GM12878 (cell line): ENCODE measurements at regions not wholly inside any gene's neighbourhood (a gene's known extent, or its start where the extent isn't known, plus 50 kb on each side); places are given as distances from the start of the nearest gene placed in this dataset.

ENCODE experiments used
- ATAC-seq: fragments of 200-7000 bp; cut with Tn5 transposase; 3 replicates; pipeline ENCODE4 v1.9.1; 2020; ENCODE audit warnings: mild to moderate bottlenecking, moderate library complexity
- BruUV-seq: library from RNA; stranded (reverse); fragments of 400-500 nt; replicated peaks from 2 replicates; lab custom pipeline; 2021; lab: Mats Ljungman, UMichigan
- CTCF ChIA-PET: fragments of 300-600 bp; sonication (Branson Sonifier 250); formaldehyde crosslinking; extraction: SDS; loops from one replicate; lab custom pipeline; 2021; ENCODE audit warnings: inconsistent platforms; lab: Yijun Ruan, JAX
- POLR2A ChIA-PET: fragments of 350-600 bp; formaldehyde crosslinking; extraction: SDS; loops from one replicate; lab custom pipeline; 2021; ENCODE audit warnings: inconsistent platforms; lab: Charles Lee
- RAD21 ChIA-PET: fragments of 300-600 bp; sonication (Branson Sonifier 250); formaldehyde crosslinking; loops from one replicate; lab custom pipeline; 2023; ENCODE audit warnings: antibody characterized with exemption; ENCODE audit not compliant: unreplicated experiment; lab: Charles Lee
- SMC1A ChIA-PET: fragments of 300-600 bp; sonication (Branson Sonifier 250); formaldehyde crosslinking; loops from one replicate; lab custom pipeline; 2023; ENCODE audit not compliant: unreplicated experiment, uncharacterized antibody; lab: Charles Lee
- DNase-seq: peaks from one replicate; pipeline ENCODE4 v3.0.0-alpha.2; 2011; ENCODE audit warnings: low read depth, low spot score
- FAIRE-seq: peaks from 3 replicates; lab custom pipeline; 2011; peaks lifted over from hg19 to GRCh38; lab: Jason Lieb, UNC
- H2AFZ ChIP-seq: 2 replicates; pipeline ENCODE4 v1.6.0; 2011; ENCODE audit warnings: low read depth, low read length, control low read depth; ENCODE audit not compliant: control insufficient read depth
- H3K27ac ChIP-seq: 2 replicates; pipeline ENCODE4 v1.5.1; 2011; ENCODE audit warnings: control low read depth; ENCODE audit not compliant: control insufficient read depth, insufficient read depth
- H3K27me3 ChIP-seq, 2 experiments: replicated peaks in 1 of 2; 2 replicates each; pipeline versions ENCODE4 v1.6.0 to v1.6.1; 2011; ENCODE audit warnings: low read length in 1 of 2; ENCODE audit not compliant: control insufficient read depth in 2 of 2, insufficient read depth in 2 of 2
- H3K36me3 ChIP-seq, 2 experiments: 2 replicates each; pipeline ENCODE4 v1.5.1; 2011; ENCODE audit warnings: low read length in 1 of 2; ENCODE audit not compliant: control insufficient read depth in 2 of 2, insufficient read depth in 2 of 2
- H3K4me1 ChIP-seq: 2 replicates; pipeline ENCODE4 v1.6.1; 2011; ENCODE audit warnings: mild to moderate bottlenecking, low read length, moderate library complexity, mixed read lengths; ENCODE audit not compliant: control insufficient read depth, insufficient read depth
- H3K4me2 ChIP-seq: 2 replicates; pipeline ENCODE4 v1.6.0; 2011; ENCODE audit warnings: control low read depth; ENCODE audit not compliant: control insufficient read depth, insufficient read depth
- H3K4me3 ChIP-seq: fragments of 200-600 bp; sonication (generic); 2 replicates; pipeline ENCODE4 v1.5.1; 2016
- H3K79me2 ChIP-seq: 2 replicates; pipeline ENCODE4 v1.6.0; 2011; ENCODE audit warnings: low read length; ENCODE audit not compliant: control insufficient read depth, insufficient read depth
- H3K9ac ChIP-seq: 2 replicates; pipeline ENCODE4 v1.8.0; 2011; ENCODE audit warnings: low read length, control low read depth, mixed read lengths; ENCODE audit not compliant: control insufficient read depth, insufficient read depth
- H3K9me3 ChIP-seq: replicated peaks from 3 replicates; pipeline ENCODE4 v1.5.1; 2011; ENCODE audit warnings: mild to moderate bottlenecking, low read length; ENCODE audit not compliant: control insufficient read depth, insufficient read depth
- H4K20me1 ChIP-seq: 2 replicates; pipeline ENCODE4 v1.6.0; 2011; ENCODE audit not compliant: control insufficient read depth, insufficient read depth
- CHD2 ChIP-seq: IDR thresholded peaks from 2 replicates; pipeline ENCODE4 v1.6.1; 2011; ENCODE audit warnings: low read depth, low read length, improper control_type of control experiment, borderline replicate concordance
- CUX1 ChIP-seq: IDR thresholded peaks from 2 replicates; pipeline ENCODE4 v1.6.1; 2012; ENCODE audit warnings: improper control_type of control experiment, low read depth, low read length; ENCODE audit not compliant: insufficient replicate concordance
- GABPA ChIP-seq: IDR thresholded peaks from 2 replicates; pipeline ENCODE4 v1.6.1; 2014; ENCODE audit warnings: antibody characterized with exemption, low read depth, mild to moderate bottlenecking, inconsistent platforms
- NFYB ChIP-seq: IDR thresholded peaks from 2 replicates; pipeline ENCODE4 v1.6.1; 2011; ENCODE audit warnings: low read depth, mild to moderate bottlenecking, low read length, improper control_type of control experiment, moderate library complexity; ENCODE audit not compliant: insufficient read depth
- PAX8 ChIP-seq: fragments of 450-650 bp; IDR thresholded peaks from 2 replicates; pipeline ENCODE4 v1.6.1; 2017; ENCODE audit warnings: mild to moderate bottlenecking, moderate library complexity
- PKNOX1 ChIP-seq: fragments of 450-650 bp; IDR thresholded peaks from 2 replicates; pipeline ENCODE4 v1.6.1; 2016; ENCODE audit warnings: mild to moderate bottlenecking
- PML ChIP-seq: IDR thresholded peaks from 2 replicates; pipeline ENCODE4 v1.6.1; 2012; ENCODE audit warnings: low read length, inconsistent platforms
- RCOR1 ChIP-seq: conservative IDR thresholded peaks from 2 replicates; pipeline ENCODE4 v1.6.1; 2012; ENCODE audit warnings: low read depth, low read length, improper control_type of control experiment
- RUNX3 ChIP-seq: IDR thresholded peaks from 2 replicates; pipeline ENCODE4 v1.6.1; 2012; ENCODE audit warnings: low read length, inconsistent platforms
- SMARCA5 ChIP-seq: fragments of 450-650 bp; IDR thresholded peaks from 2 replicates; pipeline ENCODE4 v1.6.1; 2017; ENCODE audit warnings: mild to moderate bottlenecking
- TARDBP ChIP-seq: IDR thresholded peaks from 2 replicates; pipeline ENCODE4 v1.6.1; 2016; ENCODE audit warnings: borderline replicate concordance
- ZNF384 ChIP-seq: IDR thresholded peaks from 2 replicates; pipeline ENCODE4 v1.6.1; 2012; ENCODE audit warnings: low read depth, mild to moderate bottlenecking, low read length, improper control_type of control experiment, borderline replicate concordance
- ZZZ3 ChIP-seq: IDR thresholded peaks from 2 replicates; pipeline ENCODE4 v1.6.1; 2011; ENCODE audit warnings: low read depth; ENCODE audit not compliant: control insufficient read depth, insufficient read length
- WGBS: methylation state at CpG from one replicate; pipeline ENCODE4 v1.1.6; 2016; ENCODE audit warnings: low lambda C conversion rate; ENCODE audit not compliant: insufficient replicate concordance, insufficient coverage; ENCODE audit errors: missing lambda C conversion rate; 5-methylcytosine and 5-hydroxymethylcytosine counted together
- in situ Hi-C: fragments of 300-500 bp; cut with MboI; formaldehyde crosslinking; loops from 9 replicates; pipeline ENCODE4 v1.14.3; 2018; ENCODE audit warnings: mixed read lengths
- intact Hi-C: fragments of 100-400 bp; cut with micrococcal nuclease; formaldehyde crosslinking; loops from one replicate; pipeline ENCODE4 v1.14.2; 2022; ENCODE audit not compliant: unreplicated experiment
- TF ChIP-seq, protein P1 (sequence below): fragments of 450-650 bp; IDR thresholded peaks from 2 replicates; pipeline ENCODE4 v1.6.1; 2014; ENCODE audit warnings: mild to moderate bottlenecking
- TF ChIP-seq, protein P2 (sequence below): fragments of 450-650 bp; IDR thresholded peaks from 2 replicates; pipeline ENCODE4 v1.6.1; 2017; ENCODE audit warnings: low read depth, mild to moderate bottlenecking, moderate library complexity

GRCh38 chr5:56499491-56499890 is 266.4 kb upstream of the ANKRD55 start (continued):
- TF ChIP-seq CUX1 = no peak
- no peak for TF ChIP-seq RCOR1
- TF ChIP-seq, protein P1, sequence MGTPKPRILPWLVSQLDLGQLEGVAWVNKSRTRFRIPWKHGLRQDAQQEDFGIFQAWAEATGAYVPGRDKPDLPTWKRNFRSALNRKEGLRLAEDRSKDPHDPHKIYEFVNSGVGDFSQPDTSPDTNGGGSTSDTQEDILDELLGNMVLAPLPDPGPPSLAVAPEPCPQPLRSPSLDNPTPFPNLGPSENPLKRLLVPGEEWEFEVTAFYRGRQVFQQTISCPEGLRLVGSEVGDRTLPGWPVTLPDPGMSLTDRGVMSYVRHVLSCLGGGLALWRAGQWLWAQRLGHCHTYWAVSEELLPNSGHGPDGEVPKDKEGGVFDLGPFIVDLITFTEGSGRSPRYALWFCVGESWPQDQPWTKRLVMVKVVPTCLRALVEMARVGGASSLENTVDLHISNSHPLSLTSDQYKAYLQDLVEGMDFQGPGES = no peak
- TF ChIP-seq ZNF384 = no peak

DNA sequence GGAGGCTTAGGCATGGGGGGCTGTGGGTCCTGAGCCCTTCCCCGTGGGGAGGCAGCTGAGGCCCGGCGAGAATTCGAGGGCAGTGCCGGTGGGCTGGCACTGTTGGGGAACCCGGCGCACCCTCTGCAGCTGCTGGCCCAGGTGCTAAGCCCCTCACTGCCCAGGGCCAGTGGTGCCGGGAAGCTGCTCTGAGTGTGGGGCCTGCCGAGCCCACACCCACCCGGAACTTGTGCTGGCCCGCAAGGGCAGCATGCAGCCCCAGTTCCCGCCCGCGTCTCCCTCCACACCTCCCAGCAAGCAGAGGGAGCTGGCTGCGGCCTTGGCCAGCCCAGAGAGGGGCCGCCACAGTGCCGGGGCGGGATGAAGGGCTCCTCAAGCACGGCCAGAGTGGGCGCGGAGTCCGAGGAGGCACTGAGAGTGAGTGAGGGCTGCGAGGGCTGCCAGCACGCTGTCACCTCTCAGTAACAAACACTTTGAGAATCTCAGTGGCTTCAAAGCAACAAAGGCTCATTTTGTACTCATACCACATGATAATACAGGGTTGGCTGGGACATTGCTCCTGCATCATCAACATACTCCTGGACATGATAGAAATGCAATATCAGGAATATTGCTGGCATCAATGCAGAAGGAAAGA is 265.7 kb upstream of the ANKRD55 start:
- ChIA-PET SMC1A (interaction anchor here (1.3 kb wide), 1 partner anchor 19 kb away, joined by 4 read pairs; no protein-coding TSS in a partner anchor), RAD21 (no interaction called here), CTCF (no interaction called here), POLR2A (no interaction called here)
- no peaks in the 10 kb centered on the region for H3K27me3 ChIP-seq
- DNase-seq = no peak
- H3K79me2 ChIP-seq = no peaks in the 10 kb centered on the region
- peaks cover 6% of the 10 kb centered on the region for H3K4me1 ChIP-seq
- no peaks in the 10 kb centered on the region; the same call in 2 of the 3 replicates for H3K9me3 ChIP-seq
- H3K9ac ChIP-seq = no peak overlapping the region
- H3K36me3 ChIP-seq = no peaks in the 10 kb centered on the region
- BruUV-seq = no TSS peak
- FAIRE-seq = no peak
- in situ Hi-C loops (no loop called here), intact Hi-C loops (no loop called here)
- no peak overlapping the region for H2AFZ ChIP-seq
- ATAC-seq = no peak
- no peak overlapping the region for H3K27ac ChIP-seq
- H3K4me3 ChIP-seq = no peak overlapping the region
- 65% methylated on average over 17 of the region's 24 CpGs for WGBS
- H3K4me2 ChIP-seq = no peak overlapping the region
- no peaks in the 10 kb centered on the region for H4K20me1 ChIP-seq
- TF ChIP-seq, protein P2, sequence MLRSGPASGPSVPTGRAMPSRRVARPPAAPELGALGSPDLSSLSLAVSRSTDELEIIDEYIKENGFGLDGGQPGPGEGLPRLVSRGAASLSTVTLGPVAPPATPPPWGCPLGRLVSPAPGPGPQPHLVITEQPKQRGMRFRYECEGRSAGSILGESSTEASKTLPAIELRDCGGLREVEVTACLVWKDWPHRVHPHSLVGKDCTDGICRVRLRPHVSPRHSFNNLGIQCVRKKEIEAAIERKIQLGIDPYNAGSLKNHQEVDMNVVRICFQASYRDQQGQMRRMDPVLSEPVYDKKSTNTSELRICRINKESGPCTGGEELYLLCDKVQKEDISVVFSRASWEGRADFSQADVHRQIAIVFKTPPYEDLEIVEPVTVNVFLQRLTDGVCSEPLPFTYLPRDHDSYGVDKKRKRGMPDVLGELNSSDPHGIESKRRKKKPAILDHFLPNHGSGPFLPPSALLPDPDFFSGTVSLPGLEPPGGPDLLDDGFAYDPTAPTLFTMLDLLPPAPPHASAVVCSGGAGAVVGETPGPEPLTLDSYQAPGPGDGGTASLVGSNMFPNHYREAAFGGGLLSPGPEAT = no peak
- TF ChIP-seq PKNOX1 (no peak), CHD2 (no peak), ZZZ3 (no peak), PML (no peak), RUNX3 (no peak), SMARCA5 (no peak), GABPA (no peak), TARDBP (no peak), NFYB (no peak), PAX8 (no peak)
